Astrocyte (in vitro differentiated cells and primary cell): ENCODE measurements at regions not wholly inside any gene's neighbourhood (a gene's known extent, or its start where the extent isn't known, plus 50 kb on each side); places are given as distances from the start of the nearest gene placed in this dataset.
"Not testable (repeated sequence)": the region's sequence is repeated elsewhere in the genome, so short reads cannot be mapped to it uniquely, and the experiment has no call there.

ENCODE experiments used
- DNase-seq: peaks from one replicate; pipeline ENCODE4 v3.0.0-alpha.2; 2010; ENCODE audit warnings: low read depth
- FAIRE-seq: peaks from 2 replicates; lab custom pipeline; 2011; peaks lifted over from hg19 to GRCh38; lab: Jason Lieb, UNC
- H2AFZ ChIP-seq: 2 replicates; pipeline ENCODE4 v1.6.0; 2012; ENCODE audit warnings: low read depth, low read length, inconsistent platforms
- H3K27ac ChIP-seq: 2 replicates; pipeline ENCODE4 v1.5.1; 2011; ENCODE audit warnings: low read depth, low read length, inconsistent platforms
- H3K27me3 ChIP-seq: 2 replicates; pipeline ENCODE4 v1.6.0; 2011; ENCODE audit warnings: low read length, inconsistent platforms; ENCODE audit not compliant: insufficient read depth
- H3K36me3 ChIP-seq: 2 replicates; pipeline ENCODE4 v1.5.1; 2011; ENCODE audit warnings: low read length, inconsistent platforms; ENCODE audit not compliant: insufficient read depth
- H3K4me1 ChIP-seq: 2 replicates; pipeline ENCODE4 v1.5.1; 2011; ENCODE audit warnings: low read length, inconsistent platforms; ENCODE audit not compliant: insufficient read depth
- H3K4me2 ChIP-seq: 2 replicates; pipeline ENCODE4 v1.6.0; 2012; ENCODE audit warnings: low read length, inconsistent platforms
- H3K4me3 ChIP-seq: 2 replicates; pipeline ENCODE4 v1.5.1; 2011; ENCODE audit warnings: low read depth, mild to moderate bottlenecking, low read length, inconsistent platforms; ENCODE audit not compliant: insufficient read depth
- H3K79me2 ChIP-seq: 2 replicates; pipeline ENCODE4 v1.6.0; 2012; ENCODE audit warnings: mild to moderate bottlenecking, low read length, inconsistent platforms; ENCODE audit not compliant: insufficient read depth
- H3K9ac ChIP-seq: 2 replicates; pipeline ENCODE4 v1.6.0; 2012; ENCODE audit warnings: mild to moderate bottlenecking, low read length, inconsistent platforms
- H3K9me3 ChIP-seq: 2 replicates; pipeline ENCODE4 v1.5.1; 2012; ENCODE audit warnings: low read depth, mild to moderate bottlenecking, low read length, inconsistent platforms; ENCODE audit not compliant: insufficient read depth
- H4K20me1 ChIP-seq: 2 replicates; pipeline ENCODE4 v1.6.0; 2012; ENCODE audit warnings: low read length, inconsistent platforms; ENCODE audit not compliant: insufficient read depth
- H3K27ac Mint-ChIP-seq: one replicate; pipeline ENCODE4 v1.8.0; 2021; ENCODE audit warnings: mild to moderate bottlenecking, mixed read lengths; ENCODE audit not compliant: unreplicated experiment
- H3K27me3 Mint-ChIP-seq: one replicate; pipeline ENCODE4 v1.8.0; 2021; ENCODE audit warnings: low read depth, mixed read lengths; ENCODE audit not compliant: unreplicated experiment
- H3K36me3 Mint-ChIP-seq: one replicate; pipeline ENCODE4 v1.8.0; 2021; ENCODE audit warnings: low read depth, mixed read lengths; ENCODE audit not compliant: unreplicated experiment
- H3K4me1 Mint-ChIP-seq: one replicate; pipeline ENCODE4 v1.8.0; 2021; ENCODE audit warnings: low read depth, mixed read lengths; ENCODE audit not compliant: unreplicated experiment
- H3K4me3 Mint-ChIP-seq: one replicate; pipeline ENCODE4 v1.8.0; 2021; ENCODE audit warnings: mild to moderate bottlenecking, moderate library complexity, mixed read lengths; ENCODE audit not compliant: unreplicated experiment
- H3K9me3 Mint-ChIP-seq: one replicate; pipeline ENCODE4 v1.8.0; 2021; ENCODE audit warnings: mild to moderate bottlenecking, mixed read lengths; ENCODE audit not compliant: unreplicated experiment

GRCh38 chr1:120519196-120519595 lies 104.4 kb downstream of the NBPF8 start:
- not testable (repeated sequence) for H3K36me3 ChIP-seq, H3K4me3 ChIP-seq, H3K36me3 Mint-ChIP-seq, H3K27ac Mint-ChIP-seq, H3K9ac ChIP-seq, H3K4me3 Mint-ChIP-seq, H2AFZ ChIP-seq, H3K4me2 ChIP-seq, H3K27ac ChIP-seq, FAIRE-seq, H4K20me1 ChIP-seq, H3K79me2 ChIP-seq, H3K9me3 ChIP-seq, H3K27me3 Mint-ChIP-seq, H3K27me3 ChIP-seq, H3K4me1 Mint-ChIP-seq, H3K9me3 Mint-ChIP-seq, DNase-seq, H3K4me1 ChIP-seq

- not testable (repeated sequence) for H3K4me2 ChIP-seq, DNase-seq, H3K9ac ChIP-seq, H3K9me3 ChIP-seq, H3K4me1 ChIP-seq, H3K9me3 Mint-ChIP-seq, H4K20me1 ChIP-seq, H3K4me3 ChIP-seq, H3K4me3 Mint-ChIP-seq, H3K27me3 ChIP-seq, FAIRE-seq, H3K4me1 Mint-ChIP-seq, H3K27me3 Mint-ChIP-seq, H3K36me3 Mint-ChIP-seq, H3K36me3 ChIP-seq, H3K27ac ChIP-seq, H2AFZ ChIP-seq, H3K79me2 ChIP-seq, H3K27ac Mint-ChIP-seq
Measured at GRCh38 chr1:120524416-120524815, 109.6 kb downstream of the NBPF8 start.

GRCh38 chr1:120525386-120525785 lies 110.6 kb downstream of the NBPF8 start:
- H3K4me1 ChIP-seq, H3K4me3 ChIP-seq, H3K4me3 Mint-ChIP-seq, H3K27ac Mint-ChIP-seq, H4K20me1 ChIP-seq, DNase-seq, H3K9me3 Mint-ChIP-seq, H3K9me3 ChIP-seq, H3K4me1 Mint-ChIP-seq, H3K27me3 ChIP-seq, H2AFZ ChIP-seq, H3K27ac ChIP-seq, FAIRE-seq, H3K36me3 ChIP-seq, H3K36me3 Mint-ChIP-seq, H3K79me2 ChIP-seq, H3K27me3 Mint-ChIP-seq, H3K9ac ChIP-seq, H3K4me2 ChIP-seq: not testable (repeated sequence)

GRCh38 chr1:120529475-120530089 lies 114.7 kb downstream of the NBPF8 start:
- H3K4me1 ChIP-seq, H3K79me2 ChIP-seq, H3K4me2 ChIP-seq, H3K36me3 Mint-ChIP-seq, H3K9me3 Mint-ChIP-seq, H3K4me3 Mint-ChIP-seq, DNase-seq, FAIRE-seq, H3K4me3 ChIP-seq, H3K27ac Mint-ChIP-seq, H3K27me3 Mint-ChIP-seq, H3K9ac ChIP-seq, H3K36me3 ChIP-seq, H3K4me1 Mint-ChIP-seq, H4K20me1 ChIP-seq, H2AFZ ChIP-seq, H3K9me3 ChIP-seq, H3K27me3 ChIP-seq: not testable (repeated sequence)
- H3K27ac ChIP-seq = peak overlapping the region; percentile 50

GRCh38 chr1:120531455-120531854 lies 116.6 kb downstream of the NBPF8 start:
- H4K20me1 ChIP-seq, H3K27me3 ChIP-seq, FAIRE-seq, H3K9me3 Mint-ChIP-seq, H3K27ac ChIP-seq, H3K9ac ChIP-seq, H3K4me3 ChIP-seq, H2AFZ ChIP-seq, H3K27ac Mint-ChIP-seq, H3K27me3 Mint-ChIP-seq, H3K4me1 Mint-ChIP-seq, H3K36me3 Mint-ChIP-seq, H3K36me3 ChIP-seq, H3K79me2 ChIP-seq, DNase-seq, H3K9me3 ChIP-seq, H3K4me2 ChIP-seq, H3K4me3 Mint-ChIP-seq: not testable (repeated sequence)
- peaks cover 10% of the 10 kb centered on the region for H3K4me1 ChIP-seq

- peak; percentile 13 for DNase-seq
- H3K36me3 ChIP-seq, H3K4me3 ChIP-seq, H3K27me3 Mint-ChIP-seq, H2AFZ ChIP-seq, H4K20me1 ChIP-seq, H3K9me3 ChIP-seq, H3K4me1 Mint-ChIP-seq, H3K4me3 Mint-ChIP-seq, FAIRE-seq, H3K79me2 ChIP-seq, H3K9me3 Mint-ChIP-seq, H3K27me3 ChIP-seq, H3K36me3 Mint-ChIP-seq: not testable (repeated sequence)
- H3K4me2 ChIP-seq = peak overlapping the region; percentile 65
- peak overlapping the region; percentile 81 for H3K27ac ChIP-seq
- H3K4me1 ChIP-seq = peaks cover 10% of the 10 kb centered on the region
- peak overlapping the region; percentile 74 for H3K9ac ChIP-seq
- peak overlapping the region; percentile 95 for H3K27ac Mint-ChIP-seq
Measured at GRCh38 chr1:120534361-120535047, 119.7 kb downstream of the NBPF8 start.
